Epithelial cell of prostate (primary cell): ENCODE measurements at regions not wholly inside any gene's neighbourhood (a gene's known extent, or its start where the extent isn't known, plus 50 kb on each side); places are given as distances from the start of the nearest gene placed in this dataset.
"Not testable (repeated sequence)": the region's sequence is repeated elsewhere in the genome, so short reads cannot be mapped to it uniquely, and the experiment has no call there.

ENCODE experiments used
- DNase-seq: peaks from one replicate; pipeline ENCODE4 v3.0.0-alpha.2; 2011; ENCODE audit warnings: low read depth, low spot score
- H3K27ac ChIP-seq: fragments of 450-650 bp; 2 replicates; pipeline ENCODE4 v1.5.1; 2017; ENCODE audit warnings: mild to moderate bottlenecking

GRCh38 chr2:84077496-84077895, 381.6 kb downstream of the SUCLG1 start:
- H3K27ac ChIP-seq: no peak overlapping the region
- DNase-seq: no peak

DNA sequence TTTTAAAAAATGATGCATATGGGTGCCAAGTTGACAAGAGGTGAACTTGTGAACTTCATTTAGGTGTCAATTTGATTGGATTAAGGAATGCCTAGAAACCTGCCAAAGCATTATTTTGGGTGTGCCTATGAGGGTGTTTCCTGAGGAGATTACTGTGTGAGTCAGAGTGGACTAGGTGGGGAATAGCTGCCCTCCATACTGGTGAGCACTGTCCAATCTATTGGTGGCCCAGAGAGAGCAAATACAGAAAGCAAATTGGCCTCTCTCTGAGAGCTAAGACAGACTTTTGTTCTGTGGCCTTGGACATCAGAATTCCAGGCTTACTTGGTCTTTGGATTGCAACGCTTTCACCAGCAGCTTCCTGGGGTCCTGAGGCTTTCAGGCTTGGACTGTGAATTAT, 388.0 kb downstream of the SUCLG1 start:
- H3K27ac ChIP-seq: no peak overlapping the region
- no peak for DNase-seq

- no peak overlapping the region for H3K27ac ChIP-seq
- DNase-seq: no peak
Observed at GRCh38 chr2:84065857-84066256, 393.2 kb downstream of the SUCLG1 start.

DNA sequence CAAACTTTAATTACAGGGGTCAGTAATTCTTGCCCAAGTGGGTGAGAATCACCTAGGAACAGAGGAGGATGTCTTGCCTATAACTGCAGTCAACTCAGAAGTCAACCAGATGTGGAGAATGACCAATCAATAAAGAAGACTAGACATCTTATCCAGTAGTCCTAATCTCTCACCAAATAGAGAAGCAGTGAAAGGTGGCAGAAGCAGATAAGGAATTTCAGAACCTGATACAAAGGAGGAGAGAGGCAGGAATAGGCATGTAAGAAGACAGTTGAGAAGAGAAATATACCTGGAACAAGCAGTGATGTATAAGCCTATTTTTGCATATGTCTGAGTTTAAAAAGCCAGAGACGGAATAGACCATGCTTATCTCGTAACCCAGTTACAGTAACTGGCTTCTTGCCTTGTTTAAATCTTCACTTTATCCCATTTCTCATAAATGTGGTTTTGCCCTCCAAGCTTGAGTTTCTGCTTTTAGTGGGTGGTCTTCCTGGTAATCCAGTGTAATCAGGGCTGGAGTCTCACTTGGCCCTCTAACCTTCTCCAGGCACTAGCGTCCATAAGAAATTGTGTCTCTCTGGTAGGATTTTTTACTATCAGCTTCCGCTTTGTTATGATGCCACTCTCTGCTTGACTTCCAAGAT, 401.0 kb downstream of the SUCLG1 start:
- no peak for DNase-seq
- H3K27ac ChIP-seq: no peak overlapping the region

GRCh38 chr2:84055816-84056215, 403.3 kb downstream of the SUCLG1 start:
- no peak for DNase-seq
- H3K27ac ChIP-seq: no peak overlapping the region

DNA sequence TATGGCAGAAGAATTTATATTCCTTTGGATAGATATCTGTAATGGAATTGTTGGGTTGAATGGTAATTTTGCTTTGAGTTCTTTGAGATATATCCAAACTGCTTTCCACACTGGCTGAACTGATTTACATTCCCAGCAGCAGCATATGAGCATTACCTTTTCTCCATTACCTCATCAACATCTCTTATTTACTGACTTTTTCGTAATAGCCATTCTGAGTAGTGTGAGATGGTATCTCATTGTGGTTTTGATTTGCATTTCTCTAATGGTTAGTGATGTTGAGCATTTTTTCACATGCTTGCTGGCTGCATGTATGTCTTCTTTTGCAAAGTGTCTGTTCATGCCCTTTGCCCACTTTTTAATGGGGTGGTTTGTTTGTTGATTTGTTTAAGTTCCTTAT, 404.5 kb downstream of the SUCLG1 start:
- DNase-seq, H3K27ac ChIP-seq: not testable (repeated sequence)

- no peak for DNase-seq
Observed at GRCh38 chr2:84052913-84053312, 406.2 kb downstream of the SUCLG1 start.

GRCh38 chr2:84052043-84052442, 407.0 kb downstream of the SUCLG1 start:
- H3K27ac ChIP-seq: no peak overlapping the region
- DNase-seq: peak; percentile 34

More at GRCh38 chr2:84052913-84053312, 406.2 kb downstream of the SUCLG1 start:
- H3K27ac ChIP-seq: no peak overlapping the region

DNA sequence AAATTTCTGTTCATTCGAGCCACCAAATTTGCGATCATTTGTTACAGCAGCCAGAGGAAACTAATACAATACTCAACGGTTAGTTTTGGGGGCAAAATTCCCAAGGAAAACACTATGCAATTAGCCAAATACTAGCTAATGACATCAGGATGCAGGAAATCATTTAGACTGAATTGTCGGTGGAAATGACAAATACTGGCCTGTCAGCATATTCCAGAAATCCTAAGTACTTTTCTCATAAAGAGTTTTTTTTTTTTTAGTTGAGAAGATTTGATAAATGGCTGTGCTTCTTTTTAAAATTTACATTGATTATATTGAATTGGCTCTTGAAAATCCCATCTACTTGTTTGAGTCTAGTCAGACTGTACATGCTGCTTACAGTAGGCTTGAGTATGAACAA, 410.1 kb downstream of the SUCLG1 start:
- H3K27ac ChIP-seq: no peak overlapping the region
- DNase-seq: no peak

DNA sequence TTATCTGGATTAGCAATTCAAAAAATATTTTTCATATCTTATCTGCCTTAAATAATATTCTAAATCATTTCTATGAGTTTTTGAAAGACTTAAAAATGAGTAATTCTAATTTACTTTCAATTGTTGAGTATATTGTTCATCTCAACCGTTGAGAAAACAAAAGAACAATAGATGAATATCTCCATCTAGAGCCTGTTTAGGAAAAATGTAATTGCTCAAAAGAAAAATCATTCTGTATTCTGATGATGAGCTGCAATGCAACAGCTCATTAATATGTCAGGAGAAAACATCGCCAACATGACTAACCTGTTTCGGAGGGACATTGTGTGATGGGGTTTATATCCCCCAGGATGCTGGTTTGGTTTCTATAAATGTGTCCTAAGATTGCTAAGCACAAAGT, 417.6 kb downstream of the SUCLG1 start:
- no peak overlapping the region for H3K27ac ChIP-seq
- no peak for DNase-seq

DNA sequence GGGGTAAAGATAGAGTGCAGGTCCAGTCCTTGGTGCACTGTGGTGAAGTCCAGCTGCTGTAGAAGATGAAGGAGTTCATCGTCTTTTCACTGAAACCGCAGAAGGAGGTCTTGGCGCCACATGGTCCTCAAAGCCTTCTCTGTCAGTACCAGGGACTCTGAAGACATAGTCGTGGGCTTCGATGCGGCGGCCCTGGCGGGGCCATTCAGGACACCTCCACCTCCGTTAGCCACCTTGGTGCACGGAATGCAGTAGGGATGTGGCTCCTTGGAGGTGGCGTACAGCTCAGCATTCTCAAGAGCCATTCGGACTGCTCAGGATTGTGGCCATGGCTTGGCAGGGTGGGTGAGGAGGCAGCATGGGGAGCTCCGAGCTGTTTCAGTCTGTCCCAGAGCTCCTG, 418.8 kb downstream of the SUCLG1 start:
- no peak overlapping the region for H3K27ac ChIP-seq
- DNase-seq: no peak

DNA sequence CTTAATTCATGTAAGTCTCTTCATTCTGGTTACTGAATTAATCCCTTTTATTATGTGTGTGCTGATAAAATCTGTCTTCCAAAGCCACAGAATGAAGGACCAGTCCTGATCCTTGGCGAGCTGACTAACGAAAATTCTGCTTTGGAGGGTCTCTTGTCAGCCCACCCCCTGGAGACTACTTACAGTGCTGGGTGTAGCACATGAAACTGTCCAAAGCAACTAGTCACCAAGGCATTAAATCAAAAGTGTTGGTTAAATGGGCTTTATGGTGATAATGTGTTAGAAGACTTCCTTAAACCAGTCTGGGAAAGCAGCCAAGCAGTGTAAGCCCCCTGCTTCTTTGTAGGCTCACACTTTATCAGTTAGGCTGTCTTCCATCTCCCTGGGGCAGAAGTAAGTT, 420.2 kb downstream of the SUCLG1 start:
- no peak for DNase-seq
- no peak overlapping the region for H3K27ac ChIP-seq

GRCh38 chr2:84033347-84033974, 425.6 kb downstream of the SUCLG1 start:
- no peak overlapping the region for H3K27ac ChIP-seq
- no peak for DNase-seq

DNA sequence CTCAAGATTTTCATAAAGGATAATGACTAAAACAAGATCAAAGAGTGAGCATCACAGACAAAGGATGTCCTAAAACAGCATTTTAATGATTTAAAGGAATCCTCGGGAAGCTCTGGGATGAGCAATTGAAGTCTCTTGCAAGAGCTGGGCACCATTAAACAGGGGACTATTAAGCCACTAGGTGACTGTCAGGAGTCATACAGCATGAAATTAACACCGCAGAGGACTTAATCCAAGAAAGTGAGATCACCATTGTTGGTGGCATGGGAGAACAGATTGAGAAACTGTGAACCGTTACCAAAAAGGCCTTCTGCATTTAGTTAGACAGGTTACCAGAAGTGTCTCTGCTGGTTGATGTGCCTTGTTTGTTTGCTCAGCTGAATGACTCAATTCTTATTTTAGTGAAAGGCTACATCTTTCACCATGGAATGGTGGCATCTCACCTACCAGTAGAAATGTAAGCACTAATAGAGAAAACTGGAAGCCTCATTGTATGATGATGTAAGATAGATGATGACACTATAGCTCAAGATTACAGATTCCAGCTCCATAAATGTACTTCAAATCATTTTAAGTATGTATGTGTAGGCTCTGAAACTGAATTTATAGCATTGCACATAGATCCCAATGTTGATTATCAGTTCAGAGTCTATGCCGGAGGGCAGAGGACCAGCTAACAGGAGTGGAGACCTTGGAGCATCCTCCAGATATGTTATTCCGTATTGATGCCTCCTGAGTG, 427.6 kb downstream of the SUCLG1 start:
- H3K27ac ChIP-seq: no peak overlapping the region
- DNase-seq: no peak

DNA sequence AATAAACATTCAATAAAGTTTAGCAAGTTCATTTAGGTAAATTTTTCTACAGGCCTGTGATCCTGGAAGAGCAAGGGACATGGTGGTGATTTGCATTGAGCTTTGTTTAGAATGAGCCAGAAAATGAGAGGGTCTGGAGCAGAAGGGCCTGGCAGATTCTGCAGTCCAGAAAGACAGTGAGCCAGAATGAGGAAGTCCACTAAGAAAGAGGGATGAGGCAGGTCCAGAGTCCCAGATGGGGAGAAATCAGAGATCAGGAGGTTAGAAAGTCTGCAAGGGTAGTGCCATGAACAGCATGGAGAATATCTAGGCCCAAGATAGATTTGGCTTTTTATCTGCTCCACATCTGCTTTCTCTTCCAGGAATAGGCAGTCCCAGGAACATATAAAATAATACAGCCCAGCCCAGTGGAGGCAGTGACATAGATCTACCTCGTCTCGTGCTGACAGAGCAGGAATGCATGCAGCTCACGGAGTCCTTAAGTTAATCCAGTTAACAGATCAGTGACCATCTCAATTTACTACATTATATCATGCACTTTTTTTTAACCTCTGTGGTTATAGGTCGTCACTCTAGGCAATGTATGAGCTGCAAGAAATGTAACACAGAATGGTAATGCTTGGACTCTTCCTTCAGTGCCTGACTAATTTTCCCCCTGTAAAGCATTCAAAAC, 429.0 kb downstream of the SUCLG1 start:
- no peak overlapping the region for H3K27ac ChIP-seq
- DNase-seq: no peak

GRCh38 chr2:84026818-84027217, 432.3 kb downstream of the SUCLG1 start:
- DNase-seq: no peak

DNA sequence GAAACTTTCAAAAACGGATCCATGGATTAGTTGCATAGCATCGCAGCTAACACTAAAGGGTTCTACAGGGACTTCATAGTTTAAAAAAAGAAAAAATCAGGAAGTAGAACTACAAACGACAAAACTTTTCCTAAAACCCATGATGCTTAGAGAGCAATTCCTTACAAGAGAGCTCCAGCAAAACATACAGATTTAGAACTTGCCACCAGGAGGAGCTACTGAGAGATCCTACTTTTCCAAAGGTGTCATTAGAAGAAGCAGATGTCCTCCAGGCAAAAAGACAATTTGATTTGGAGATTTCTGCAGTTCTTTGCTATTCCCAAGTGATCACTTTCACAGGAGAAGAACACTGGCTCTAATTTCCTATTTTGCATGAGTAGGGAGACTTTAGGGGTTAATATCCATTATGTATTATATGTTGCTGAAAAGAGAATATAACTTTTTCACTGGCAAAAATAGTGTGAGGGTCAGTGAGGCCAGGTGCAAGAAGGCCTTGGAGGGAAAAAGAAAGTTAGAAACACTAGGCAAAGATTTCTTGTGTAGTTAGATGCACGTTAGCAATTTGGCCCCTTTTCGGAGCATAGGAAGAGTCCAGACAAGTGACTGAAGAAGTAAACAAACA, 436.2 kb downstream of the SUCLG1 start:
- no peak for DNase-seq

More at GRCh38 chr2:84026818-84027217, 432.3 kb downstream of the SUCLG1 start:
- no peak overlapping the region for H3K27ac ChIP-seq

DNA sequence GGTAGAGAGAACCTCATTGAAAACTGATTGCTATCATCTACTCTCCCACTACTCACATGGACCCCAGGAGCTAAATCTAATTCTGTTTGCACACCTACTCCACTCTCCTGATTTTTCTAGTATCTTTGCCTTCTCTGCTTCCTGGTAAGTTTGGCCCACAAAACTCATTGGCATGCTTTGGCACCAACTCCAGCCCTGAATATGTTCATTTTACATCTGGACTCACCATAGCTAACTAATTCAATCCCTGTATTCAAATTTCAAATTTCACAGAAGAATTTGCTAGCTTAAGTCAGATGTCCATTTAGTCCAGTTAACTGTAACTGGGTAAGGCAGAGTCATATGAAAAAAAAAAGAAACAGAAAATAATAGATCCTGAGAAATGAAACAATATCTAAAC, 442.1 kb downstream of the SUCLG1 start:
- no peak for DNase-seq

More for the DNA sequence above, 436.2 kb downstream of the SUCLG1 start:
- no peak overlapping the region for H3K27ac ChIP-seq

DNA sequence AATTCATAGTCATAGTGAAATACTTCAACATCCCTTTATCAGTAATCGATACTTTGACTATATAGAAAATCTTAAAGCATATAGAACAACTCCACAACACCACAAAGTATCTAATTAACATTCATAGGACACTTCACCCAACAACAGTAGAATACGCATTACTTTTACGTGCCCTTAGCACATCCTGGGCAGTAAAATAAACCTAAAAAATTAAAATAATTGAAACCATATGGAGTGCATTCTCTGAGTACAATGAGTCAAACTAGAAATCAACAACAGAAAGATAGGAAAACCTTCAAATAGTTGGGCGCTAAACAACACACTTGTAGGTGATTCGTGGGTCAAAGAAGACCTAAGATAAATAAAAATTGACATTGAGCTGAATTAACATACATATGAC, 442.9 kb downstream of the SUCLG1 start:
- DNase-seq: no peak
- no peak overlapping the region for H3K27ac ChIP-seq

More for the DNA sequence above, 442.1 kb downstream of the SUCLG1 start:
- H3K27ac ChIP-seq: no peak overlapping the region

- no peak for DNase-seq
- no peak overlapping the region for H3K27ac ChIP-seq
Observed at GRCh38 chr2:83997889-83998288, 461.2 kb downstream of the SUCLG1 start.
